WTC11 (cell line): ENCODE measurements at regions not wholly inside any gene's neighbourhood (a gene's known extent, or its start where the extent isn't known, plus 50 kb on each side); places are given as distances from the start of the nearest gene placed in this dataset.

Experiments
- ATAC-seq: fragments of 200-7000 bp; cut with Tn5 transposase; 2 replicates; pipeline ENCODE4 v1.10.0; 2021; ENCODE audit warnings: mild to moderate bottlenecking, moderate library complexity
- CTCF ChIA-PET: fragments of 300-600 bp; sonication (Branson Sonifier 250); formaldehyde crosslinking; loops from one replicate; lab custom pipeline; 2021; ENCODE audit warnings: antibody characterized with exemption; lab: Charles Lee
- POLR2A ChIA-PET: fragments of 350-600 bp; sonication (Branson Sonifier 250); formaldehyde crosslinking; loops from one replicate; lab custom pipeline; 2021; ENCODE audit warnings: antibody characterized with exemption; lab: Charles Lee
- DNase-seq: peaks from one replicate; pipeline ENCODE4 v3.0.0; 2021; ENCODE audit warnings: low spot score
- H3K27ac Mint-ChIP-seq: 2 replicates; pipeline ENCODE4 v1.8.0; 2021; ENCODE audit warnings: mixed read lengths
- H3K27me3 Mint-ChIP-seq: 2 replicates; pipeline ENCODE4 v1.8.0; 2021; ENCODE audit warnings: low read depth, mild to moderate bottlenecking, moderate library complexity, mixed read lengths
- H3K36me3 Mint-ChIP-seq: 2 replicates; pipeline ENCODE4 v1.8.0; 2021; ENCODE audit warnings: mixed read lengths
- H3K4me1 Mint-ChIP-seq: 2 replicates; pipeline ENCODE4 v1.8.0; 2022; ENCODE audit warnings: mixed read lengths
- H3K4me3 Mint-ChIP-seq: 2 replicates; pipeline ENCODE4 v1.8.0; 2021; ENCODE audit warnings: mild to moderate bottlenecking, moderate library complexity, mixed read lengths
- H3K9me3 Mint-ChIP-seq: 2 replicates; pipeline ENCODE4 v1.8.0; 2021; ENCODE audit warnings: mixed read lengths
- CBFB ChIP-seq: sonication (generic); formaldehyde crosslinking; IDR thresholded peaks from 2 replicates; pipeline ENCODE4 v1.8.1; 2022; ENCODE audit warnings: mild to moderate bottlenecking, low read depth, missing genetic modification reagents
- CREB1 ChIP-seq: sonication (generic); formaldehyde crosslinking; IDR thresholded peaks from 2 replicates; pipeline ENCODE4 v1.8.0; 2023; ENCODE audit warnings: mild to moderate bottlenecking, missing genetic modification reagents
- E2F4 ChIP-seq: sonication (generic); formaldehyde crosslinking; IDR thresholded peaks from 2 replicates; pipeline ENCODE4 v1.8.1; 2022; ENCODE audit warnings: low read depth, mild to moderate bottlenecking, moderate library complexity, missing genetic modification reagents, borderline replicate concordance
- EMX1 ChIP-seq: fragments of 250-450 bp; sonication (Bioruptor Pico); IDR thresholded peaks from 2 replicates; pipeline ENCODE4 v1.8.0; 2021; ENCODE audit warnings: mild to moderate bottlenecking
- FOXP1 ChIP-seq: sonication (generic); formaldehyde crosslinking; IDR thresholded peaks from 2 replicates; pipeline ENCODE4 v1.8.0; 2022; ENCODE audit warnings: missing genetic modification reagents, mild to moderate bottlenecking, moderate library complexity, borderline replicate concordance
- GRHL2 ChIP-seq: fragments of 250-450 bp; sonication (Bioruptor Pico); IDR thresholded peaks from 2 replicates; pipeline ENCODE4 v1.8.0; 2022; ENCODE audit warnings: mild to moderate bottlenecking, moderate library complexity; ENCODE audit not compliant: insufficient replicate concordance, severe bottlenecking
- HMGXB4 ChIP-seq: sonication (generic); formaldehyde crosslinking; IDR thresholded peaks from 2 replicates; pipeline ENCODE4 v1.8.1; 2023; ENCODE audit warnings: mild to moderate bottlenecking, moderate library complexity, missing genetic modification reagents
- JUN ChIP-seq: sonication (generic); formaldehyde crosslinking; IDR thresholded peaks from 2 replicates; pipeline ENCODE4 v1.8.0; 2023; ENCODE audit warnings: mild to moderate bottlenecking, missing genetic modification reagents
- NR1H2 ChIP-seq: sonication (generic); formaldehyde crosslinking; IDR thresholded peaks from 2 replicates; pipeline ENCODE4 v1.9.0; 2021; ENCODE audit warnings: mild to moderate bottlenecking, moderate library complexity, missing genetic modification reagents
- RELA ChIP-seq: sonication (generic); formaldehyde crosslinking; IDR thresholded peaks from 2 replicates; pipeline ENCODE4 v1.8.1; 2022; ENCODE audit warnings: missing genetic modification reagents, mild to moderate bottlenecking, borderline replicate concordance
- RORB ChIP-seq: fragments of 250-450 bp; sonication (Bioruptor Pico); IDR thresholded peaks from 2 replicates; pipeline ENCODE4 v1.9.0; 2021; ENCODE audit warnings: mild to moderate bottlenecking
- SMAD3 ChIP-seq: sonication (generic); formaldehyde crosslinking; IDR thresholded peaks from 2 replicates; pipeline ENCODE4 v1.8.0; 2022; ENCODE audit warnings: missing genetic modification reagents, mild to moderate bottlenecking, borderline replicate concordance
- TP53 ChIP-seq: sonication (generic); formaldehyde crosslinking; IDR thresholded peaks from 2 replicates; pipeline ENCODE4 v1.8.1; 2023; ENCODE audit warnings: mild to moderate bottlenecking, missing genetic modification reagents
- ZNF121 ChIP-seq: sonication (generic); formaldehyde crosslinking; IDR thresholded peaks from 2 replicates; pipeline ENCODE4 v1.8.0; 2023; ENCODE audit warnings: missing genetic modification reagents
- ZNF219 ChIP-seq: sonication (generic); formaldehyde crosslinking; IDR thresholded peaks from 2 replicates; pipeline ENCODE4 v1.8.0; 2023; ENCODE audit warnings: missing genetic modification reagents, mild to moderate bottlenecking, borderline replicate concordance
- ZNF281 ChIP-seq: sonication (generic); formaldehyde crosslinking; IDR thresholded peaks from 2 replicates; pipeline ENCODE4 v1.8.0; 2023; ENCODE audit warnings: mild to moderate bottlenecking, missing genetic modification reagents
- ZNF317 ChIP-seq: sonication (generic); formaldehyde crosslinking; IDR thresholded peaks from 2 replicates; pipeline ENCODE4 v1.8.1; 2023; ENCODE audit warnings: low read depth, mild to moderate bottlenecking, moderate library complexity, missing genetic modification reagents, borderline replicate concordance
- ZNF423 ChIP-seq: fragments of 250-450 bp; sonication (Bioruptor Pico); IDR thresholded peaks from 2 replicates; pipeline ENCODE4 v2.1.2; 2022; ENCODE audit warnings: mild to moderate bottlenecking, moderate library complexity
- ZNF671 ChIP-seq: fragments of 250-450 bp; sonication (Bioruptor Pico); IDR thresholded peaks from 2 replicates; pipeline ENCODE4 v1.8.0; 2021; ENCODE audit warnings: mild to moderate bottlenecking
- TF ChIP-seq, protein P1 (sequence below): sonication (generic); formaldehyde crosslinking; IDR thresholded peaks from 2 replicates; pipeline ENCODE4 v1.8.0; 2023; ENCODE audit warnings: missing genetic modification reagents
- TF ChIP-seq, protein P2 (sequence below): sonication (generic); formaldehyde crosslinking; IDR thresholded peaks from 2 replicates; pipeline ENCODE4 v1.8.1; 2023; ENCODE audit warnings: mild to moderate bottlenecking, missing genetic modification reagents, moderate library complexity
- TF ChIP-seq, protein P3 (sequence below): sonication (generic); formaldehyde crosslinking; IDR thresholded peaks from 2 replicates; pipeline ENCODE4 v1.8.1; 2022; ENCODE audit warnings: missing genetic modification reagents, borderline replicate concordance

- TF ChIP-seq, protein P1, sequence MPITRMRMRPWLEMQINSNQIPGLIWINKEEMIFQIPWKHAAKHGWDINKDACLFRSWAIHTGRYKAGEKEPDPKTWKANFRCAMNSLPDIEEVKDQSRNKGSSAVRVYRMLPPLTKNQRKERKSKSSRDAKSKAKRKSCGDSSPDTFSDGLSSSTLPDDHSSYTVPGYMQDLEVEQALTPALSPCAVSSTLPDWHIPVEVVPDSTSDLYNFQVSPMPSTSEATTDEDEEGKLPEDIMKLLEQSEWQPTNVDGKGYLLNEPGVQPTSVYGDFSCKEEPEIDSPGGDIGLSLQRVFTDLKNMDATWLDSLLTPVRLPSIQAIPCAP (CRISPR knock-in tag), result no peak
- TF ChIP-seq RORB (CRISPR knock-in tag) (no peak), SMAD3 (CRISPR knock-in tag) (no peak), ZNF317 (no peak), TP53 (no peak)
- TF ChIP-seq, protein P2, sequence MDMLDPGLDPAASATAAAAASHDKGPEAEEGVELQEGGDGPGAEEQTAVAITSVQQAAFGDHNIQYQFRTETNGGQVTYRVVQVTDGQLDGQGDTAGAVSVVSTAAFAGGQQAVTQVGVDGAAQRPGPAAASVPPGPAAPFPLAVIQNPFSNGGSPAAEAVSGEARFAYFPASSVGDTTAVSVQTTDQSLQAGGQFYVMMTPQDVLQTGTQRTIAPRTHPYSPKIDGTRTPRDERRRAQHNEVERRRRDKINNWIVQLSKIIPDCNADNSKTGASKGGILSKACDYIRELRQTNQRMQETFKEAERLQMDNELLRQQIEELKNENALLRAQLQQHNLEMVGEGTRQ (CRISPR knock-in tag), result no peak
Observed at GRCh38 chrX:39196192-39197102, 395.2 kb downstream of the MID1IP1 start (continued).

DNA sequence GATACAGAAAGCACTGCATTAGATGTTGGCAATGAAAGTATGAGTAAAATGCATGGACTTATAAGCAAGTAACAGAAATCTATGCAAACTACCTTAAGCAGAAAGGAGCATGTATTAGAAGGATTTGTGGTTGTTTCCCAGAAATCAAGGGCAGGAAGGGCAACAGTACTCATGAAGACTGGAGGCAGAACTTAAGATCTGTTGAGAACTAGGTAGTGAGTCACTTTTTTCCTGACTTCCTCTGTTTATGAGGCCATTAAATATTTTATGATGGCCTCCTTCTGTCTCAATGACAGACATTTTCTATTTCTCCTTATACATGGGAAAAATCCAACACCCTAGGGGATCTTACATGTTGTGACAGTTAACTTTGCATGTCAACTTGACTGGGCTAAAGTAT is 398.2 kb downstream of the MID1IP1 start:
- no peaks in the 10 kb centered on the region for H3K9me3 Mint-ChIP-seq
- CTCF ChIA-PET, result no interaction called here

More for the DNA sequence above, 398.2 kb downstream of the MID1IP1 start:
- Mint-ChIP-seq H3K27ac (no peak overlapping the region), H3K36me3 (no peaks in the 10 kb centered on the region), H3K4me1 (peaks cover 27% of the 10 kb centered on the region), H3K27me3 (peaks cover 3% of the 10 kb centered on the region), H3K4me3 (no peak overlapping the region)
- POLR2A ChIA-PET, result no interaction called here
- DNase-seq (no peak), ATAC-seq (no peak)
- TF ChIP-seq, protein P1 (CRISPR knock-in tag), result no peak
- TF ChIP-seq CREB1 (no peak), GRHL2 (CRISPR knock-in tag) (no peak), ZNF121 (CRISPR knock-in tag) (no peak), NR1H2 (CRISPR knock-in tag) (no peak), EMX1 (no peak), ZNF219 (no peak), HMGXB4 (no peak), ZNF281 (CRISPR knock-in tag) (no peak), E2F4 (no peak), FOXP1 (CRISPR knock-in tag) (no peak), TP53 (no peak), ZNF671 (CRISPR knock-in tag) (no peak), ZNF423 (CRISPR knock-in tag) (no peak), JUN (no peak), CBFB (CRISPR knock-in tag) (no peak), RELA (no peak)
- TF ChIP-seq, protein P3, sequence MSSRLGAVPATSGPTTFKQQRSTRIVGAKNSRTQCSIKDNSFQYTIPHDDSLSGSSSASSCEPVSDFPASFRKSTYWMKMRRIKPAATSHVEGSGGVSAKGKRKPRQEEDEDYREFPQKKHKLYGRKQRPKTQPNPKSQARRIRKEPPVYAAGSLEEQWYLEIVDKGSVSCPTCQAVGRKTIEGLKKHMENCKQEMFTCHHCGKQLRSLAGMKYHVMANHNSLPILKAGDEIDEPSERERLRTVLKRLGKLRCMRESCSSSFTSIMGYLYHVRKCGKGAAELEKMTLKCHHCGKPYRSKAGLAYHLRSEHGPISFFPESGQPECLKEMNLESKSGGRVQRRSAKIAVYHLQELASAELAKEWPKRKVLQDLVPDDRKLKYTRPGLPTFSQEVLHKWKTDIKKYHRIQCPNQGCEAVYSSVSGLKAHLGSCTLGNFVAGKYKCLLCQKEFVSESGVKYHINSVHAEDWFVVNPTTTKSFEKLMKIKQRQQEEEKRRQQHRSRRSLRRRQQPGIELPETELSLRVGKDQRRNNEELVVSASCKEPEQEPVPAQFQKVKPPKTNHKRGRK (CRISPR knock-in tag), result no peak
